Lower lobe of right lung (tissue), 2 donors: ENCODE measurements at regions not wholly inside any gene's neighbourhood (a gene's known extent, or its start where the extent isn't known, plus 50 kb on each side); places are given as distances from the start of the nearest gene placed in this dataset.

Experiments used
- ATAC-seq, 2 donors: fragments of 200-7000 bp; cut with Tn5 transposase; one replicate each; pipeline ENCODE4 v1.9.1; 2020 to 2022; ENCODE audit warnings: mild to moderate bottlenecking in 2 of 2, moderate library complexity in 2 of 2
- DNase-seq: peaks from one replicate; pipeline ENCODE4 v3.0.0-alpha.2; 2020
- H3K27ac ChIP-seq: fragments of 200-600 bp; one replicate; pipeline ENCODE4 v1.8.0; 2022
- H3K27me3 ChIP-seq: fragments of 200-600 bp; one replicate; pipeline ENCODE4 v1.8.0; 2022; ENCODE audit warnings: low read depth
- H3K36me3 ChIP-seq: fragments of 200-600 bp; one replicate; pipeline ENCODE4 v1.8.0; 2022; ENCODE audit warnings: mild to moderate bottlenecking
- H3K4me1 ChIP-seq: fragments of 200-600 bp; one replicate; pipeline ENCODE4 v1.8.0; 2022
- H3K4me3 ChIP-seq: fragments of 200-600 bp; one replicate; pipeline ENCODE4 v1.8.0; 2022; ENCODE audit warnings: mild to moderate bottlenecking
- H3K9me3 ChIP-seq: fragments of 200-600 bp; one replicate; pipeline ENCODE4 v1.8.0; 2022
- CTCF ChIP-seq: fragments of 200-600 bp; IDR thresholded peaks from one replicate; pipeline ENCODE4 v1.8.0; 2022; ENCODE audit warnings: antibody characterized with exemption, mild to moderate bottlenecking
- intact Hi-C: fragments of 100-400 bp; cut with DNase I; formaldehyde crosslinking; loops from one replicate; pipeline ENCODE4 v1.11.0; 2022
- donor health status: DM: no; HTN: yes; CAD: no; lungs with severe emphysema.

DNA sequence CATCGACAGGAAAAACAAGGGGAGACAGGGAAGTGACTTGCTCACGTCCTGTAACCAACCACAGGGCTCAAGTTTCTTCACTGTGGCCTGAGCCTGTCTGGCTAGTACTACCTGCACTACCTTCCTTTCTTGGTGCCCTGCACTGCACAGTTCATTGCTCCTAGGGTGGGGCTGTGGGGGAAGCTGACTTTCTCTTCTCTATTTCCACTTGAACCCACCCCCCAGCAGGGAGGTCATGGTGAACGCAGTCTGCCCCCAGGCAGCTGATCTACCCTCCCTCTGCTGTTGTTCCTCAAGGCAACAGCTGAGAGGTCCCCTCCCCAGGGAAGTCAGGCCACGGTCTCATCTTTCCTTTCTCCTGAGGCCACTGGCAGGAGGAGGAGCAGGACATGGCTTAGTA lies 532.1 kb downstream of the SOX11 start:
- peak in 1 of 2 donors; percentile 30 for ATAC-seq
- intact Hi-C loops: no loop called here
- no peak overlapping the region for H3K27ac ChIP-seq
- no peaks in the 10 kb centered on the region for H3K9me3 ChIP-seq
- H3K36me3 ChIP-seq: no peaks in the 10 kb centered on the region
- no peak overlapping the region for H3K4me3 ChIP-seq
- no peak for DNase-seq
- no peak for TF ChIP-seq CTCF
- H3K4me1 ChIP-seq: no peaks in the 10 kb centered on the region
- H3K27me3 ChIP-seq: no peaks in the 10 kb centered on the region

GRCh38 chr2:6228251-6228650 lies 536.1 kb downstream of the SOX11 start:
- no peaks in the 10 kb centered on the region for H3K36me3 ChIP-seq
- H3K27ac ChIP-seq: no peak overlapping the region
- intact Hi-C loops: no loop called here
- no peaks in the 10 kb centered on the region for H3K27me3 ChIP-seq
- H3K9me3 ChIP-seq: no peaks in the 10 kb centered on the region
- DNase-seq: no peak
- no peak overlapping the region for H3K4me3 ChIP-seq
- TF ChIP-seq CTCF: no peak
- ATAC-seq: no peak
- H3K4me1 ChIP-seq: no peaks in the 10 kb centered on the region

- no peak for ATAC-seq
- DNase-seq: no peak
- no peak overlapping the region for H3K4me3 ChIP-seq
- no peaks in the 10 kb centered on the region for H3K27me3 ChIP-seq
- intact Hi-C loops: no loop called here
- no peak overlapping the region for H3K27ac ChIP-seq
- no peaks in the 10 kb centered on the region for H3K4me1 ChIP-seq
- no peaks in the 10 kb centered on the region for H3K9me3 ChIP-seq
- no peak for TF ChIP-seq CTCF
- H3K36me3 ChIP-seq: no peaks in the 10 kb centered on the region
Measured at GRCh38 chr2:6231166-6231565, 539.0 kb downstream of the SOX11 start.

GRCh38 chr2:6233993-6234392 lies 541.8 kb downstream of the SOX11 start:
- Histone ChIP-seq H3K27me3 (no peaks in the 10 kb centered on the region), H3K9me3 (no peaks in the 10 kb centered on the region), H3K36me3 (no peaks in the 10 kb centered on the region), H3K4me1 (no peaks in the 10 kb centered on the region), H3K4me3 (no peak overlapping the region), H3K27ac (no peak overlapping the region)
- TF ChIP-seq CTCF: no peak
- ATAC-seq (no peak), DNase-seq (no peak)
- intact Hi-C loops: no loop called here

DNA sequence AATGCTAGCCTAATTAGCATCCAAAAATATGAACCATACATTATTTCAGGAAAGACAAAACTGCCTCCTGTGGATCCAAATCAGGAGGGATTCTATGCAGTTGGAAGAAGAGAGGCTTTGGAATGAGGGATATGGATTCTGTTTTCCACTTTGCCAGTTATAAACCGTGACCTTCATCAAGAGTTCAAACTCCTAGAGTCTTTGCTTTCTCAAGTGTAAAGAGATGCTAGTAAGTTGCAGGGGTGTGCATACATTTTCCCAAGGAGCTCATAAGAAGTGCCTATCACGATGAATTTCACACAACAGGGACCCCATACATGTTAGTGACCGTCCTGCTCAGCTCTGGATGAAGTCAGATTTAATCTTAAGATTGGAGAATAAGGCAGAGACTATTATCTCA lies 542.5 kb downstream of the SOX11 start:
- Histone ChIP-seq H3K4me3 (no peak overlapping the region), H3K4me1 (no peaks in the 10 kb centered on the region), H3K9me3 (no peaks in the 10 kb centered on the region), H3K27ac (no peak overlapping the region), H3K36me3 (no peaks in the 10 kb centered on the region), H3K27me3 (no peaks in the 10 kb centered on the region)
- no peak for TF ChIP-seq CTCF
- intact Hi-C loops: no loop called here
- DNase-seq: no peak
- no peak for ATAC-seq

- ATAC-seq (no peak), DNase-seq (no peak)
- no peak for TF ChIP-seq CTCF
- Histone ChIP-seq H3K36me3 (no peaks in the 10 kb centered on the region), H3K4me1 (no peaks in the 10 kb centered on the region), H3K27me3 (no peaks in the 10 kb centered on the region), H3K9me3 (no peaks in the 10 kb centered on the region), H3K27ac (no peak overlapping the region), H3K4me3 (no peak overlapping the region)
- intact Hi-C loops: no loop called here
Measured at GRCh38 chr2:6236317-6236716, 544.1 kb downstream of the SOX11 start.
